Gastrocnemius medialis (tissue), 4 donors: ENCODE measurements at regions not wholly inside any gene's neighbourhood (a gene's known extent, or its start where the extent isn't known, plus 50 kb on each side); places are given as distances from the start of the nearest gene placed in this dataset.

ENCODE experiments used
- CTCF ChIP-seq, 5 experiments: fragments of 450-650 bp in 3 of 5; fragments of 200-600 bp in 2 of 5; sonication (generic) in 2 of 5; IDR thresholded peaks in 4 of 5; conservative IDR thresholded peaks in 1 of 5; 1 replicate in 4 of 5; 2 replicates in 1 of 5; pipeline ENCODE4 v1.5.1; 2016 to 2019; ENCODE audit warnings: antibody characterized with exemption in 5 of 5, mild to moderate bottlenecking in 3 of 5, moderate library complexity in 3 of 5
- POLR2A ChIP-seq, 2 donors: fragments of 450-650 bp; IDR thresholded peaks; one replicate each; pipeline ENCODE4 v1.6.1; 2017; ENCODE audit warnings: antibody characterized with exemption in 2 of 2, mild to moderate bottlenecking in 2 of 2, moderate library complexity in 2 of 2

- TF ChIP-seq CTCF (IDR thresholded peaks at IDR 0.05 in 4 of 5, conservative IDR thresholded peaks at IDR 0.05 in 1 of 5) (no peak), POLR2A (IDR thresholded peaks at IDR 0.05) (no peak)
Observed at GRCh38 chr11:128394431-128395089, 192.8 kb downstream of the ETS1 start.
